Left lung (tissue), 4 donors: ENCODE measurements at regions not wholly inside any gene's neighbourhood (a gene's known extent, or its start where the extent isn't known, plus 50 kb on each side); places are given as distances from the start of the nearest gene placed in this dataset.

ENCODE experiments used
- ATAC-seq: fragments of 200-7000 bp; cut with Tn5 transposase; one replicate; pipeline ENCODE4 v1.9.1; 2020; ENCODE audit warnings: moderate library complexity
- DNase-seq, 4 donors: peaks; one replicate each; pipeline ENCODE4 v3.0.0-alpha.2; 2013 to 2020
- H3K27ac ChIP-seq, 2 donors: fragments of 200-600 bp; sonication (generic) in 1 of 2; one replicate each; pipeline versions ENCODE4 v1.5.0 to v1.8.0; 2020 to 2021
- H3K27me3 ChIP-seq, 2 donors: fragments of 200-600 bp; sonication (generic) in 1 of 2; one replicate each; pipeline versions ENCODE4 v1.5.0 to v1.8.0; 2020 to 2021
- H3K36me3 ChIP-seq, 2 donors: fragments of 200-600 bp; sonication (generic) in 1 of 2; one replicate each; pipeline versions ENCODE4 v1.5.0 to v1.8.0; 2020 to 2021
- H3K4me1 ChIP-seq, 2 donors: fragments of 200-600 bp; one replicate each; pipeline ENCODE4 v1.8.0; 2021
- H3K4me3 ChIP-seq, 2 donors: fragments of 200-600 bp; sonication (generic) in 1 of 2; one replicate each; pipeline versions ENCODE4 v1.5.0 to v1.8.0; 2020 to 2021; ENCODE audit warnings: mild to moderate bottlenecking in 1 of 2
- H3K9me3 ChIP-seq, 2 donors: fragments of 200-600 bp; sonication (generic) in 1 of 2; one replicate each; pipeline versions ENCODE4 v1.5.0 to v1.8.0; 2020 to 2021
- intact Hi-C, 2 donors: fragments of 100-400 bp; cut with DNase I; formaldehyde crosslinking; loops; one replicate each; pipeline versions ENCODE4 v1.11.2 to v1.14.2; 2022
- TF ChIP-seq, protein P1 (sequence below), 2 donors: fragments of 200-600 bp; sonication (generic) in 1 of 2; IDR thresholded peaks; one replicate each; pipeline versions ENCODE4 v1.5.0 to v1.8.0; 2021; ENCODE audit warnings: antibody characterized with exemption in 2 of 2
- donor health status: DM: no; HTN: yes; CAD: no.
- donor health status: DM: no; HTN: no; CAD: no.

DNA sequence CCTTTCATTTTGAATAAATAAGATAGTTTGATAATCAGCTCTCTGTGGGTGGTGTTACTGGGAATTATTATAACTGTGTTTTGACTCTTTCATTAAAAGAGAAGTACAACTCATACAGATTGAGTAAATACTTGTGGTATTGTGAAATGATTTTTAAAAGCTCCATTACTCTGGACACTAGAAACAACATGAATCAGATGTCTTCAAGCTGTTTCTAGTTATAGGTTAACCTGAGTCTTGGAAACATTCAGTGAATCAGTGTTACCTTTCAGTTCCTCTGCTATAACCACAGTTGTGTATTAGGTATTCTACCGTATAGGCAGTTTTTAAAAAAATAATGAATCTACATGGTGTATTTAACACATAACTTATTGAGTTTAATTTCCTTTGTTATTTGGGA is 128.4 kb upstream of the SSTR1 start:
- intact Hi-C loops = no loop called here

DNA sequence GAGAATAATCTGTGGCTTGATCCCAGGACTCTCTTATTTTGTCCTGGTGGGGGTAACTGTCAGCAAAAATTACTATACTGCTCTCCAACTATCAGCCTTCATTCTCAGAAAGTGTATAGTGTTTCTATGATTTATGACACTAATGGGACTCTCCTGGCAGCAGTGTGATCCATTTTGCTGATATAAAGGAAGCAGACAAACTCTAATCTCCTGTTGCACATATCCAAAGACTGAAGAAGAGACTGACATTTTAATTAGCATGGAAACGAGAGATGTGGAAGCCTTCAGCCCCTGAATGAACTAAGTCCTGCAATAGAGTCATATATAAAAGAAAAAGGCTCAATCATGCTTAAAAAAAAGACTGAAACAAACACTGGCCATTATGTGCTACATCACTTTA is 127.8 kb upstream of the SSTR1 start:
- TF ChIP-seq, protein P1, sequence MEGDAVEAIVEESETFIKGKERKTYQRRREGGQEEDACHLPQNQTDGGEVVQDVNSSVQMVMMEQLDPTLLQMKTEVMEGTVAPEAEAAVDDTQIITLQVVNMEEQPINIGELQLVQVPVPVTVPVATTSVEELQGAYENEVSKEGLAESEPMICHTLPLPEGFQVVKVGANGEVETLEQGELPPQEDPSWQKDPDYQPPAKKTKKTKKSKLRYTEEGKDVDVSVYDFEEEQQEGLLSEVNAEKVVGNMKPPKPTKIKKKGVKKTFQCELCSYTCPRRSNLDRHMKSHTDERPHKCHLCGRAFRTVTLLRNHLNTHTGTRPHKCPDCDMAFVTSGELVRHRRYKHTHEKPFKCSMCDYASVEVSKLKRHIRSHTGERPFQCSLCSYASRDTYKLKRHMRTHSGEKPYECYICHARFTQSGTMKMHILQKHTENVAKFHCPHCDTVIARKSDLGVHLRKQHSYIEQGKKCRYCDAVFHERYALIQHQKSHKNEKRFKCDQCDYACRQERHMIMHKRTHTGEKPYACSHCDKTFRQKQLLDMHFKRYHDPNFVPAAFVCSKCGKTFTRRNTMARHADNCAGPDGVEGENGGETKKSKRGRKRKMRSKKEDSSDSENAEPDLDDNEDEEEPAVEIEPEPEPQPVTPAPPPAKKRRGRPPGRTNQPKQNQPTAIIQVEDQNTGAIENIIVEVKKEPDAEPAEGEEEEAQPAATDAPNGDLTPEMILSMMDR (IDR thresholded peaks at IDR 0.05) = no peak
- peaks cover 3 to 21% of the 10 kb centered on the region in 2 donors for H3K4me1 ChIP-seq
- H3K9me3 ChIP-seq = no peaks in the 10 kb centered on the region
- no peak overlapping the region for H3K4me3 ChIP-seq
- ATAC-seq (no peak), DNase-seq (no peak)
- no peaks in the 10 kb centered on the region for H3K36me3 ChIP-seq
- no peaks in the 10 kb centered on the region for H3K27me3 ChIP-seq
- intact Hi-C loops = no loop called here
- peak overlapping the region in 1 of 2 donors; percentile 68 for H3K27ac ChIP-seq

More for the DNA sequence above, 128.4 kb upstream of the SSTR1 start:
- TF ChIP-seq, protein P1 (IDR thresholded peaks at IDR 0.05) = no peak
- Histone ChIP-seq H3K27me3 (no peaks in the 10 kb centered on the region), H3K4me1 (peaks cover 3 to 21% of the 10 kb centered on the region in 2 donors), H3K36me3 (no peaks in the 10 kb centered on the region), H3K27ac (peak overlapping the region in 1 of 2 donors; percentile 68), H3K4me3 (no peak overlapping the region), H3K9me3 (no peaks in the 10 kb centered on the region)
- DNase-seq (no peak), ATAC-seq (peak; percentile 81)

DNA sequence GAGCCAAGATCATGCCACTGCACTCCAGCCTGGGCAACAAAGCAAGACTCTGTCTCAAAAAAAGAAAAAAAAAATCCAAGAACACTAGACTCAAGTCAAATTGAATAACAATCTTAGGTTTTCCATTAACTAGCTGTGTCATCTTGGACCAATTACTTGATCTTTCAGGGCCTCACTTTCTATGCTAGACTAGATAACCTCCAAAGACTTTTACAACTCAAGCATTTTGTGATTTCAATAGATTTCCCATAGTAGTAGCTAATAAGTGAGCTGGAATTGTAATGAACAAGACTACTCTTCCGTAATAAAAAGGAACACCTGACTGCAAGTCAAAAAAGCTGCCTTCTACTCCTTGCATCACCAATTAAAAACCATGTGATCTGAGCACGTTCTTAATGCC is 127.0 kb upstream of the SSTR1 start:
- Histone ChIP-seq H3K4me3 (no peak overlapping the region), H3K36me3 (no peaks in the 10 kb centered on the region), H3K4me1 (peaks cover 3 to 21% of the 10 kb centered on the region in 2 donors), H3K27me3 (no peaks in the 10 kb centered on the region), H3K27ac (no peak overlapping the region), H3K9me3 (no peaks in the 10 kb centered on the region)
- ATAC-seq (no peak), DNase-seq (no peak)
- TF ChIP-seq, protein P1 (IDR thresholded peaks at IDR 0.05) = no peak
- intact Hi-C loops = no loop called here

DNA sequence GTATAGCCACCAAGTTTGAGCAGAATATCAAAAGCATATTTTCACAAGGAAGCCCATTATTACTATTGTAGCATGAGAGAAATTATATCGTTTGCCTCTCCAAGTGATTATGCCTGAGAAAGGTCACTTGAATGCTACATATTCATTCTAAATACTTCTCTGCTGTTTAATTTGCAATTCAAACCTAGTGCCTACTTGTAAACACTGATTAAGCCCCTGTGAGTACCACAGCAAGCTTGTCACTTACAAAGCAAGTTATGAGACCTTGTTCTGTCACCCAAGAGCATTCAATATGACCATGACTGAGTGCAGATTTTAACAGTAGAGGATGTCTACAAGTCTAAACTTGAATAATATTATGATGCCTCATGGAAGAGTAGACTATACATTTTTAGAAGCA is 124.7 kb upstream of the SSTR1 start:
- H3K4me3 ChIP-seq = no peak overlapping the region
- DNase-seq (no peak), ATAC-seq (peak; percentile 52)
- H3K27ac ChIP-seq = no peak overlapping the region
- H3K36me3 ChIP-seq = no peaks in the 10 kb centered on the region
- H3K27me3 ChIP-seq = no peaks in the 10 kb centered on the region
- no peaks in the 10 kb centered on the region for H3K9me3 ChIP-seq
- intact Hi-C loops = no loop called here
- TF ChIP-seq, protein P1 (IDR thresholded peaks at IDR 0.05) = no peak
- H3K4me1 ChIP-seq = peaks cover under 1 to 14% of the 10 kb centered on the region in 2 donors

DNA sequence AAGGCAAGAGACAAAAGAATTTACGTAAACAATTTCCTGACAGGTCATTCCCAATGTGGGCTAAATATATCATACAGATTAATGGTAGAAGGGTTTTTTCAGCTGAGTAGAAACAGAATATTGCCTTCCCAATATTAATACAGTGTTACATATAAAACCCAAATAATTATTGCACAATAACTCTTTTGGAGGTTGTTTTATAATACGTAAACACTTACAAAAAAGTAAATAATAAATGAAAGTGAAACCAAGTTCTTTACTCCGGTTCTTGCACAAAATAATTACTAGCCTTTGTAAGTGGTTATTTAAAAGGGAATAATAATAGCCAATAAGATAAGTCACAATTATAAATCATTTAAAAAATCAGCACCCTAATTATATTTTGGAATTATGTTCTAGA is 118.6 kb upstream of the SSTR1 start:
- ATAC-seq = peak; percentile 42
- Histone ChIP-seq H3K27me3 (no peaks in the 10 kb centered on the region), H3K9me3 (peaks cover 0 to 15% of the 10 kb centered on the region in 2 donors), H3K4me3 (peak overlapping the region; percentile 18 to 37), H3K27ac (peak overlapping the region; percentile 22 to 59), H3K36me3 (no peaks in the 10 kb centered on the region), H3K4me1 (peaks cover 0 to 14% of the 10 kb centered on the region in 2 donors)
- TF ChIP-seq, protein P1 (IDR thresholded peaks at IDR 0.05) = no peak
- intact Hi-C loops = no loop called here
- peak in 1 of 4 donors; percentile 5 for DNase-seq
